Calu3 (cell line): ENCODE measurements at regions not wholly inside any gene's neighbourhood (a gene's known extent, or its start where the extent isn't known, plus 50 kb on each side); places are given as distances from the start of the nearest gene placed in this dataset.

ENCODE experiments used
- BruUV-seq: library from RNA; stranded (reverse); fragments of 400-500 nt; replicated peaks from 2 replicates; lab custom pipeline; 2021; lab: Mats Ljungman, UMichigan
- CTCF ChIA-PET: fragments of 300-600 bp; sonication (Branson Sonifier 250); formaldehyde crosslinking; loops from one replicate; lab custom pipeline; 2022; ENCODE audit warnings: antibody characterized with exemption; lab: Charles Lee
- DNase-seq: peaks from one replicate; pipeline ENCODE4 v3.0.0; 2022
- H3K27ac Mint-ChIP-seq: one replicate; pipeline ENCODE4 v1.8.0; 2022; ENCODE audit warnings: mixed read lengths; ENCODE audit not compliant: unreplicated experiment
- H3K27me3 Mint-ChIP-seq: one replicate; pipeline ENCODE4 v1.8.0; 2022; ENCODE audit warnings: mixed read lengths; ENCODE audit not compliant: unreplicated experiment
- H3K36me3 Mint-ChIP-seq: one replicate; pipeline ENCODE4 v1.8.0; 2022; ENCODE audit warnings: mild to moderate bottlenecking, moderate library complexity, mixed read lengths; ENCODE audit not compliant: insufficient read depth, unreplicated experiment
- H3K4me1 Mint-ChIP-seq: one replicate; pipeline ENCODE4 v1.8.0; 2022; ENCODE audit warnings: mild to moderate bottlenecking, low read depth, mixed read lengths; ENCODE audit not compliant: unreplicated experiment
- H3K4me3 Mint-ChIP-seq: one replicate; pipeline ENCODE4 v1.8.0; 2022; ENCODE audit warnings: mild to moderate bottlenecking, low read depth, moderate library complexity, mixed read lengths; ENCODE audit not compliant: unreplicated experiment
- H3K9me3 Mint-ChIP-seq: one replicate; pipeline ENCODE4 v1.8.0; 2022; ENCODE audit warnings: low read depth, mixed read lengths; ENCODE audit not compliant: unreplicated experiment
- intact Hi-C: fragments of 100-400 bp; cut with micrococcal nuclease; formaldehyde crosslinking; loops from one replicate; pipeline ENCODE4 v1.10.0; 2022; ENCODE audit not compliant: unreplicated experiment
- TF ChIP-seq, protein P1 (sequence below): fragments of 200-600 bp; IDR thresholded peaks from one replicate; pipeline ENCODE4 v1.8.0; 2022; ENCODE audit warnings: antibody characterized with exemption; ENCODE audit not compliant: unreplicated experiment

DNA sequence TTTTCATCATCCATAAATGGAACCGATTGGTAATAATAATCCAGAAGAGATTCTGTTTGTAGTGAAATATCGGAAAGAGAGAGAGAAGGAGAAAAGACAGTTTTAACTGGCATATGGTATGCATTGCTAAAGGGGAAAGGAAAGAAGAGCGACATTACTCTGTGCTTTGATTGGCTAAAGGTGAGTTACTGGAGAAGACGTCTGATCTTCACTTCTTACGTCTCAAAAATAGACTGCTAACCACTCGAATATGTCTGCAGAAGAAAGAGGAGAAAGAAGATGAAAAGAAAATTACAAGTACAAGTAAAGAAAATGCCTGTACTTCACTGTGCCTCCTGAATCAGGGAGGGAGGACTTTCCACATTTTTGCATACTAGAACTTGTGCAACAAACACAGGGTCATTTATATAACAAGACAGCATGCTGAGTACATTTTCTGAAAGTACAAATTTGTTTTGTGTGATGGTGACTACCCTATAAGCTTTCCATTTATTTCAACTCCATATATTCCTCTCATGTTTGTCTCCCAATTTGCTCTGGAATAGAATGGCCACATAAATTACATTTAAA is 787.2 kb downstream of the RNF144A start:
- no peak overlapping the region for H3K27ac Mint-ChIP-seq
- CTCF ChIA-PET = no interaction called here
- H3K4me3 Mint-ChIP-seq = no peak overlapping the region
- intact Hi-C loops = no loop called here
- no peaks in the 10 kb centered on the region for H3K9me3 Mint-ChIP-seq
- peaks cover 38% of the 10 kb centered on the region for H3K4me1 Mint-ChIP-seq
- DNase-seq = no peak
- H3K36me3 Mint-ChIP-seq = no peaks in the 10 kb centered on the region
- TF ChIP-seq, protein P1, sequence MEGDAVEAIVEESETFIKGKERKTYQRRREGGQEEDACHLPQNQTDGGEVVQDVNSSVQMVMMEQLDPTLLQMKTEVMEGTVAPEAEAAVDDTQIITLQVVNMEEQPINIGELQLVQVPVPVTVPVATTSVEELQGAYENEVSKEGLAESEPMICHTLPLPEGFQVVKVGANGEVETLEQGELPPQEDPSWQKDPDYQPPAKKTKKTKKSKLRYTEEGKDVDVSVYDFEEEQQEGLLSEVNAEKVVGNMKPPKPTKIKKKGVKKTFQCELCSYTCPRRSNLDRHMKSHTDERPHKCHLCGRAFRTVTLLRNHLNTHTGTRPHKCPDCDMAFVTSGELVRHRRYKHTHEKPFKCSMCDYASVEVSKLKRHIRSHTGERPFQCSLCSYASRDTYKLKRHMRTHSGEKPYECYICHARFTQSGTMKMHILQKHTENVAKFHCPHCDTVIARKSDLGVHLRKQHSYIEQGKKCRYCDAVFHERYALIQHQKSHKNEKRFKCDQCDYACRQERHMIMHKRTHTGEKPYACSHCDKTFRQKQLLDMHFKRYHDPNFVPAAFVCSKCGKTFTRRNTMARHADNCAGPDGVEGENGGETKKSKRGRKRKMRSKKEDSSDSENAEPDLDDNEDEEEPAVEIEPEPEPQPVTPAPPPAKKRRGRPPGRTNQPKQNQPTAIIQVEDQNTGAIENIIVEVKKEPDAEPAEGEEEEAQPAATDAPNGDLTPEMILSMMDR = no peak
- BruUV-seq = no TSS peak
- H3K27me3 Mint-ChIP-seq = no peaks in the 10 kb centered on the region

DNA sequence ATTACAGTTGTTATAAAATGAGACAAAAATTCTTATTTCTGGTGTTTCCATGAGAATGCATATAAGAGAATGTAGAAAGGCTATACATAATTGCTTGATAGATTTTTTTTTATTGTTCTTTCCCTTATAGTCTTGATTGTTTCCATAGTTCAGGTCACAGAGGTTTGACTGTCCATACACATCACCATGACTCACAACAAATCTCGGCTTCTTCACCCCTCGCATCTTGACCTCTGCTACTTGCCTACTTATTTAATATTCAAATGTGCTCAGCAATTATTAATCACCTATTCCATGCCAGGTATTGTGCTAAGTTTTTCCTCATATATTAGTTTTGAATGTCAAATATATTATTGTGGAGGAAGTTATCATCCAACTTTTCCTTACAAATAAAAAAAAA is 789.6 kb downstream of the RNF144A start:
- intact Hi-C loops = no loop called here

DNA sequence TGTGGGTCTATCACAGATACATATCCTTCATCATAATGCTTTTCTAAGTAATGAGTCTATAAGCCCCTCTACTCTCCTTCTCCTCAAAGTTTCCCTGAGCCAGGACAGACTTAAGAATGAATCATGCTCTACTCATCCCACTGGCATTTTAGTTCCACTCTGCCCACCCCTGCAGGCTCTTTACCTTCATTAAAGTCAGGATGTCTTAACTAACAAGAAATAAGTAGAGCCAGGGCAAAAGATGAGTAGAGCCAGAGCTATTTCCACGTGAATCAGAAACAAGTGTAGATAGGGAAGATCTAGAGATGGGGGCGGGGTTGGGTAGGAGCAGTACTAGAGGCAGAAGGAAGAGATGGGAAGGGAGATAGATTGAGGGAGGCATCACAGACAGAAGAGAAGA is 790.5 kb downstream of the RNF144A start:
- TF ChIP-seq, protein P1 = no peak
- BruUV-seq = no TSS peak
- H3K27me3 Mint-ChIP-seq = no peaks in the 10 kb centered on the region
- peaks cover 33% of the 10 kb centered on the region for H3K4me1 Mint-ChIP-seq
- H3K27ac Mint-ChIP-seq = no peak overlapping the region
- no peaks in the 10 kb centered on the region for H3K9me3 Mint-ChIP-seq
- no peaks in the 10 kb centered on the region for H3K36me3 Mint-ChIP-seq
- CTCF ChIA-PET = interaction anchor here (0.5 kb wide), 1 partner anchor 973 kb away, joined by 3 read pairs; no protein-coding TSS in a partner anchor
- H3K4me3 Mint-ChIP-seq = no peak overlapping the region
- intact Hi-C loops = no loop called here
- DNase-seq = no peak

More for the DNA sequence above, 789.6 kb downstream of the RNF144A start:
- TF ChIP-seq, protein P1 = no peak
- no peaks in the 10 kb centered on the region for H3K27me3 Mint-ChIP-seq
- no peak overlapping the region for H3K27ac Mint-ChIP-seq
- no peaks in the 10 kb centered on the region for H3K9me3 Mint-ChIP-seq
- CTCF ChIA-PET = no interaction called here
- no peak overlapping the region for H3K4me3 Mint-ChIP-seq
- no peaks in the 10 kb centered on the region for H3K36me3 Mint-ChIP-seq
- H3K4me1 Mint-ChIP-seq = peaks cover 38% of the 10 kb centered on the region
- BruUV-seq = no TSS peak
- no peak for DNase-seq

DNA sequence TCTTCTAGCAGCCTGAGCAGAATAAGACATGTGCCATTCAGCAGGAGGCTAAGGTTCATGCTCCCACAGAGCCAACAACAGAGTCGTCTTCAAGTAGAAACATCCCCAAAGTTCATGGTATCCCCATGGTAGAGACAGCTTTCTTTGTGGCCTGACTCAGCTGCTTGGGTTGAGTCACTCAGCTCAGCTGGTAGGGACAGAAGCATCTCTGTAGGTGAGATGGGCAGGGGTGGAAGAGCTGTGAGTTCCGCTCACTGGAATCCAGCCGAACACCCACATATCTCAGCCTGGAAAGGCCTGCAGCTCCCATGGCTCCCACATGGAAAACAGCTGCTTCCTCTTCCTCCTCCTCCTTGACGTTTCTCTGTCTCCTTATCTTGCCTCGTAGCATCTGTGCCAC is 792.7 kb downstream of the RNF144A start:
- Mint-ChIP-seq H3K4me1 (peaks cover 27% of the 10 kb centered on the region), H3K27me3 (no peaks in the 10 kb centered on the region), H3K9me3 (peaks cover 3% of the 10 kb centered on the region), H3K36me3 (no peaks in the 10 kb centered on the region), H3K4me3 (no peak overlapping the region), H3K27ac (no peak overlapping the region)
- CTCF ChIA-PET = interaction anchor here (0.5 to 0.8 kb wide), 2 partner anchors 150 to 332 kb away, joined by 3 read pairs; no protein-coding TSS in a partner anchor
- TF ChIP-seq, protein P1 = no peak
- BruUV-seq = no TSS peak
- intact Hi-C loops = no loop called here
- no peak for DNase-seq
